ENCODE measurements at regions not wholly inside any gene's neighbourhood (a gene's known extent, or its start where the extent isn't known, plus 50 kb on each side); places are given as distances from the start of the nearest gene placed in this dataset.
A peak's percentile ranks its signal among the peaks of the same experiment; 100 is the strongest.

GRCh38 chr1:101309334-101310311 lies 72.8 kb downstream of the S1PR1 start:
- H3K4me2 ChIP-seq (ENCODE audit: low read length): peak overlapping the region; percentile 83

GRCh38 chr1:101310506-101310905 lies 73.7 kb downstream of the S1PR1 start:
- Histone ChIP-seq H3K4me1 (ENCODE audit: control insufficient read depth, low read length) (peaks cover 24% of the 10 kb centered on the region), H4K20me1 (ENCODE audit: control insufficient read depth, insufficient read depth, low read depth, low read length) (no peaks in the 10 kb centered on the region), H3K4me2 (ENCODE audit: low read length) (no peak overlapping the region), H3K79me2 (ENCODE audit: control insufficient read depth, low read length) (no peaks in the 10 kb centered on the region), H3K4me3 (ENCODE audit: low read length) (no peak overlapping the region), H3K9me2 (replicated peaks; ENCODE audit: control insufficient read depth, low read length) (no peaks in the 10 kb centered on the region), H3F3A (ENCODE audit: control insufficient read depth, insufficient read depth) (no peaks in the 10 kb centered on the region), H3K27ac (ENCODE audit: low read depth, low read length) (no peak overlapping the region), H3K36me3 (ENCODE audit: control insufficient read depth, low read length) (no peaks in the 10 kb centered on the region), H3K27me3 (ENCODE audit: control insufficient read depth, low read length) (peaks cover 29% of the 10 kb centered on the region), H3K9me3 (ENCODE audit: control insufficient read depth, insufficient read depth, low read length) (no peaks in the 10 kb centered on the region)
- no peak for TF ChIP-seq EZH2phosphoT487 (IDR thresholded peaks at IDR 0.05; ENCODE audit: borderline replicate concordance, low read length)
- TF ChIP-seq CTCF (IDR thresholded peaks at IDR 0.05; ENCODE audit: low read depth, low read length, poor library complexity, severe bottlenecking): no peak

More at GRCh38 chr1:101309334-101310311, 72.8 kb downstream of the S1PR1 start:
- peaks cover 24% of the 10 kb centered on the region for H3K4me1 ChIP-seq (ENCODE audit: control insufficient read depth, low read length)
- H3K4me3 ChIP-seq (ENCODE audit: low read length): peak overlapping the region; percentile 66
- peak; percentile 86 for TF ChIP-seq CTCF (IDR thresholded peaks at IDR 0.05; ENCODE audit: low read depth, low read length, poor library complexity, severe bottlenecking)
- no peak for TF ChIP-seq EZH2phosphoT487 (IDR thresholded peaks at IDR 0.05; ENCODE audit: borderline replicate concordance, low read length)
- no peaks in the 10 kb centered on the region for H3K9me3 ChIP-seq (ENCODE audit: control insufficient read depth, insufficient read depth, low read length)
- peaks cover 29% of the 10 kb centered on the region for H3K27me3 ChIP-seq (ENCODE audit: control insufficient read depth, low read length)
- H4K20me1 ChIP-seq (ENCODE audit: control insufficient read depth, insufficient read depth, low read depth, low read length): no peaks in the 10 kb centered on the region
- no peaks in the 10 kb centered on the region for H3K36me3 ChIP-seq (ENCODE audit: control insufficient read depth, low read length)
- no peaks in the 10 kb centered on the region for H3K9me2 ChIP-seq (replicated peaks; ENCODE audit: control insufficient read depth, low read length)
- H3K79me2 ChIP-seq (ENCODE audit: control insufficient read depth, low read length): no peaks in the 10 kb centered on the region
- no peak overlapping the region for H3K27ac ChIP-seq (ENCODE audit: low read depth, low read length)
- no peaks in the 10 kb centered on the region for H3F3A ChIP-seq (ENCODE audit: control insufficient read depth, insufficient read depth)

- Histone ChIP-seq H3K4me2 (ENCODE audit: low read length) (no peak overlapping the region), H3K9me3 (ENCODE audit: control insufficient read depth, insufficient read depth, low read length) (no peaks in the 10 kb centered on the region)
These were observed 74.5 kb downstream of the S1PR1 start for GRCh38 chr1:101311146-101311920.

More at GRCh38 chr1:101311146-101311920, 74.5 kb downstream of the S1PR1 start:
- H3K79me2 ChIP-seq (ENCODE audit: control insufficient read depth, low read length): no peaks in the 10 kb centered on the region
- H3K27ac ChIP-seq (ENCODE audit: low read depth, low read length): no peak overlapping the region
- H3K4me1 ChIP-seq (ENCODE audit: control insufficient read depth, low read length): peaks cover 24% of the 10 kb centered on the region
- H3F3A ChIP-seq (ENCODE audit: control insufficient read depth, insufficient read depth): no peaks in the 10 kb centered on the region
- H3K4me3 ChIP-seq (ENCODE audit: low read length): no peak overlapping the region
- no peaks in the 10 kb centered on the region for H3K9me2 ChIP-seq (replicated peaks; ENCODE audit: control insufficient read depth, low read length)
- no peaks in the 10 kb centered on the region for H3K36me3 ChIP-seq (ENCODE audit: control insufficient read depth, low read length)
- no peaks in the 10 kb centered on the region for H4K20me1 ChIP-seq (ENCODE audit: control insufficient read depth, insufficient read depth, low read depth, low read length)
- TF ChIP-seq CTCF (IDR thresholded peaks at IDR 0.05; ENCODE audit: low read depth, low read length, poor library complexity, severe bottlenecking): no peak
- TF ChIP-seq EZH2phosphoT487 (IDR thresholded peaks at IDR 0.05; ENCODE audit: borderline replicate concordance, low read length): no peak
- peaks cover 29% of the 10 kb centered on the region for H3K27me3 ChIP-seq (ENCODE audit: control insufficient read depth, low read length)

Measured in DOHH2 (cell line).